Mesenchymal stem cell (in vitro differentiated cells and primary cell): ENCODE measurements at regions not wholly inside any gene's neighbourhood (a gene's known extent, or its start where the extent isn't known, plus 50 kb on each side); places are given as distances from the start of the nearest gene placed in this dataset.
"Not testable (repeated sequence)": the region's sequence is repeated elsewhere in the genome, so short reads cannot be mapped to it uniquely, and the experiment has no call there.

Source experiments
- DNase-seq: peaks from one replicate; pipeline ENCODE4 v3.0.0-alpha.2; 2013
- H2AFZ ChIP-seq: one replicate; pipeline ENCODE4 v1.6.1; 2013; ENCODE audit warnings: low read depth, mild to moderate bottlenecking, control low read depth, inconsistent platforms, low read length, moderate library complexity
- H2AK5ac ChIP-seq: 2 replicates; pipeline ENCODE4 v1.6.1; 2013; ENCODE audit warnings: low read length, moderate library complexity, mild to moderate bottlenecking, inconsistent platforms; ENCODE audit not compliant: severe bottlenecking
- H2BK120ac ChIP-seq: one replicate; pipeline ENCODE4 v1.6.1; 2013; ENCODE audit warnings: low read depth, mild to moderate bottlenecking, inconsistent platforms, low read length, moderate library complexity
- H2BK12ac ChIP-seq, 2 experiments: one replicate each; pipeline ENCODE4 v1.6.1; 2013; ENCODE audit warnings: inconsistent platforms in 2 of 2, low read length in 2 of 2, mild to moderate bottlenecking in 2 of 2, moderate library complexity in 2 of 2, control low read depth in 1 of 2
- H2BK15ac ChIP-seq: one replicate; pipeline ENCODE4 v1.6.1; 2013; ENCODE audit warnings: mild to moderate bottlenecking, low read depth, inconsistent platforms; ENCODE audit not compliant: poor library complexity, severe bottlenecking
- H2BK5ac ChIP-seq: 2 replicates; pipeline ENCODE4 v1.6.1; 2013; ENCODE audit warnings: low read depth, mild to moderate bottlenecking, low read length, control low read depth, inconsistent platforms; ENCODE audit not compliant: poor library complexity, severe bottlenecking
- H3K14ac ChIP-seq, 2 experiments: one replicate each; pipeline ENCODE4 v1.6.1; 2013; ENCODE audit warnings: inconsistent platforms in 2 of 2, low read length in 2 of 2, control low read depth in 1 of 2, mild to moderate bottlenecking in 1 of 2, moderate library complexity in 1 of 2
- H3K18ac ChIP-seq, 2 experiments: one replicate each; pipeline ENCODE4 v1.6.1; 2013; ENCODE audit warnings: inconsistent platforms in 2 of 2, low read length in 2 of 2, control low read depth in 1 of 2, low read depth in 1 of 2, mild to moderate bottlenecking in 1 of 2
- H3K23ac ChIP-seq, 2 experiments: one replicate each; pipeline ENCODE4 v1.6.1; 2013; ENCODE audit warnings: inconsistent platforms in 2 of 2, low read length in 2 of 2, mild to moderate bottlenecking in 2 of 2, moderate library complexity in 2 of 2, control low read depth in 1 of 2
- H3K27ac ChIP-seq: 2 replicates; pipeline ENCODE4 v1.5.1; 2013; ENCODE audit warnings: mild to moderate bottlenecking, moderate library complexity, low read length, control low read depth, inconsistent platforms; ENCODE audit not compliant: poor library complexity, severe bottlenecking
- H3K27me3 ChIP-seq, 2 experiments: 2 replicates each; pipeline versions ENCODE4 v1.6.1 to v1.7.0; 2013; ENCODE audit warnings: low read length in 2 of 2, mild to moderate bottlenecking in 2 of 2, moderate library complexity in 2 of 2, control low read depth in 1 of 2, inconsistent platforms in 1 of 2; ENCODE audit not compliant: control insufficient read depth in 1 of 2, insufficient read depth in 1 of 2
- H3K36me3 ChIP-seq, 2 experiments: 2 replicates each; pipeline versions ENCODE4 v1.6.1 to v1.7.0; 2013; ENCODE audit warnings: low read length in 2 of 2, control low read depth in 1 of 2, inconsistent platforms in 1 of 2, low read depth in 1 of 2, mild to moderate bottlenecking in 1 of 2; ENCODE audit not compliant: insufficient read depth in 2 of 2, control insufficient read depth in 1 of 2
- H3K4ac ChIP-seq, 2 experiments: one replicate each; pipeline ENCODE4 v1.6.1; 2013; ENCODE audit warnings: inconsistent platforms in 2 of 2, low read length in 2 of 2, mild to moderate bottlenecking in 2 of 2, moderate library complexity in 2 of 2, control low read depth in 1 of 2, low read depth in 1 of 2
- H3K4me1 ChIP-seq: 2 replicates; pipeline ENCODE4 v1.6.1; 2013; ENCODE audit warnings: low read depth, low read length, control low read depth; ENCODE audit not compliant: control insufficient read depth, insufficient read depth
- H3K4me2 ChIP-seq: 2 replicates; pipeline ENCODE4 v1.6.1; 2013; ENCODE audit warnings: low read length, mild to moderate bottlenecking, inconsistent platforms; ENCODE audit not compliant: poor library complexity, severe bottlenecking
- H3K4me3 ChIP-seq, 2 experiments: 2 replicates each; pipeline versions ENCODE4 v1.5.1 to v1.7.0; 2013; ENCODE audit warnings: low read length in 2 of 2, mild to moderate bottlenecking in 2 of 2, control low read depth in 1 of 2, low read depth in 1 of 2; ENCODE audit not compliant: insufficient read depth in 1 of 2
- H3K79me1 ChIP-seq: replicated peaks from 2 replicates; pipeline ENCODE4 v1.6.1; 2013; ENCODE audit warnings: mild to moderate bottlenecking, control low read depth, low read length, inconsistent platforms; ENCODE audit not compliant: poor library complexity, severe bottlenecking
- H3K9ac ChIP-seq: 2 replicates; pipeline ENCODE4 v1.7.0; 2013; ENCODE audit warnings: mild to moderate bottlenecking, low read length, moderate library complexity
- H3K9me3 ChIP-seq: 2 replicates; pipeline ENCODE4 v1.7.0; 2013; ENCODE audit warnings: mild to moderate bottlenecking, low read length; ENCODE audit not compliant: control insufficient read depth
- H4K8ac ChIP-seq: one replicate; pipeline ENCODE4 v1.6.1; 2013; ENCODE audit warnings: inconsistent platforms, mild to moderate bottlenecking, low read length, moderate library complexity
- H4K91ac ChIP-seq: one replicate; pipeline ENCODE4 v1.6.1; 2013; ENCODE audit warnings: mild to moderate bottlenecking, low read length, inconsistent platforms
- WGBS: methylation state at CpG from one replicate; pipeline ENCODE4 v1.1.7; 2013; ENCODE audit warnings: mixed read lengths; 5-methylcytosine and 5-hydroxymethylcytosine counted together

GRCh38 chr10:83517456-83517855, 621.9 kb upstream of the GHITM start:
- Histone ChIP-seq H3K23ac (no peak overlapping the region), H4K8ac (no peak overlapping the region), H2BK15ac (no peak overlapping the region), H3K14ac (no peak overlapping the region), H2BK5ac (no peak overlapping the region), H3K9ac (no peak overlapping the region), H2BK12ac (no peak overlapping the region), H4K91ac (no peak overlapping the region), H3K4me3 (no peak overlapping the region), H3K18ac (no peak overlapping the region), H3K79me1 (no peaks in the 10 kb centered on the region), H3K27ac (no peak overlapping the region), H3K9me3 (no peaks in the 10 kb centered on the region), H2AK5ac (no peak overlapping the region), H2AFZ (no peak overlapping the region), H2BK120ac (no peak overlapping the region), H3K27me3 (no peaks in the 10 kb centered on the region), H3K4ac (no peak overlapping the region), H3K36me3 (no peaks in the 10 kb centered on the region), H3K4me2 (no peak overlapping the region), H3K4me1 (peaks cover 1% of the 10 kb centered on the region)
- no peak for DNase-seq
- no CpG with 5 or more reads among the region's 1 CpG for WGBS

GRCh38 chr10:83518779-83519178, 620.5 kb upstream of the GHITM start:
- H3K4me2 ChIP-seq = no peak overlapping the region
- no peak overlapping the region for H2BK12ac ChIP-seq
- H3K27ac ChIP-seq = no peak overlapping the region
- H3K36me3 ChIP-seq = no peaks in the 10 kb centered on the region
- no peak overlapping the region for H3K14ac ChIP-seq
- H3K4me1 ChIP-seq = peaks cover 1% of the 10 kb centered on the region
- H3K18ac ChIP-seq = no peak overlapping the region
- peak overlapping the region; percentile 94 for H2AK5ac ChIP-seq
- no peak overlapping the region for H3K9ac ChIP-seq
- no peak for DNase-seq
- no peak overlapping the region for H4K8ac ChIP-seq
- H2BK15ac ChIP-seq = no peak overlapping the region
- 93% methylated on average over 4 of the region's 4 CpGs for WGBS
- no peak overlapping the region for H2AFZ ChIP-seq
- H3K23ac ChIP-seq = no peak overlapping the region
- no peak overlapping the region for H2BK120ac ChIP-seq
- no peaks in the 10 kb centered on the region for H3K79me1 ChIP-seq
- no peak overlapping the region for H4K91ac ChIP-seq
- H3K9me3 ChIP-seq = no peaks in the 10 kb centered on the region
- no peaks in the 10 kb centered on the region for H3K27me3 ChIP-seq
- no peak overlapping the region for H3K4me3 ChIP-seq
- no peak overlapping the region for H3K4ac ChIP-seq
- peak overlapping the region; percentile 75 for H2BK5ac ChIP-seq

DNA sequence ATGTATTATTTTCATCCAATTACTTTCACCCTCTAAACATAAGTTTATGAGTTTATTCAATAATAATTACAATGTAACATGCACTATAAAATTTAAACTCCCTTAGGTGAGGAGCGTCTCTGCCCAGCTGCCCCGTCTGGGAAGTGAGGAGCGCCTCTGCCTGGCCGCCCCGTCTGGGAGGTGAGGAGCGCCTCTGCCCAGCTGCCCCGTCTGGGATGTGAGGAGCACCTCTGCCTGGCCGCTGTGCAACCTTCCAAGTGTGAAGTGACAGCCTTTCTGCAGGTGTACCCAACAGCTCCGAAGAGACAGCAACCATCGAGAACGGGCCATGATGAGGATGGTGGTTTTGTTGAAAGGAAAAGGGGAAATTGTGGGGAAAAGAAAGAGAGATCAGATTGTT, 618.9 kb upstream of the GHITM start:
- H3K9ac ChIP-seq, H3K14ac ChIP-seq, H3K4me3 ChIP-seq, H3K4ac ChIP-seq, H4K8ac ChIP-seq, H3K79me1 ChIP-seq, DNase-seq, H3K9me3 ChIP-seq, H2BK15ac ChIP-seq, H3K27me3 ChIP-seq, H3K18ac ChIP-seq, H4K91ac ChIP-seq, H2BK120ac ChIP-seq, H3K23ac ChIP-seq, H2AFZ ChIP-seq, H3K27ac ChIP-seq, H2AK5ac ChIP-seq, H3K36me3 ChIP-seq, H3K4me2 ChIP-seq, H2BK12ac ChIP-seq, H2BK5ac ChIP-seq, H3K4me1 ChIP-seq: not testable (repeated sequence)
- WGBS = 87% methylated on average over 7 of the region's 11 CpGs

DNA sequence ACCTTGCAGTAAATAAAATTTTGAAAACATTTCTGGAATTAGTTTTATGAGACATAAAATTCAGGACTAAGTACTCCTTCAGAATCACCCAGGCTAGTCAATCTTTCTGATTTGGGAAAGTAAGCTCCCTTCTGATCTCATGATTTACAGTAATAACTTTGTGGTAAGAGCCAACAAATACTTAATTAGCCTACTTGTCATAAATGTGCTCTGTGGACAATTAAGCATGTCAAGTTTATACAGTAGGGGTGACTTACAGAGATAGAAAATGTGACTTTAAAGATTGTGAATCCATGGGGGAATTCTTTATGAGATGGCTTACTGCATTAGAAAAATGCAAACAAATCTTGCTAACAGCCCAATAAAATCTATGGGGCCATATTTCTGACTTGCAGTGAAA, 616.9 kb upstream of the GHITM start:
- DNase-seq = no peak
- Histone ChIP-seq H2BK5ac (peak overlapping the region; percentile 79), H3K9me3 (peaks cover 11% of the 10 kb centered on the region), H3K4ac (no peak overlapping the region), H3K27me3 (no peaks in the 10 kb centered on the region), H3K14ac (no peak overlapping the region), H4K8ac (no peak overlapping the region), H3K18ac (no peak overlapping the region), H2AFZ (no peak overlapping the region), H2AK5ac (no peak overlapping the region), H2BK15ac (no peak overlapping the region), H3K4me1 (peaks cover 1% of the 10 kb centered on the region), H2BK120ac (no peak overlapping the region), H3K79me1 (no peaks in the 10 kb centered on the region), H3K36me3 (peaks cover 0 to 5% of the 10 kb centered on the region in 2 experiments), H3K27ac (peak overlapping the region; percentile 99), H4K91ac (no peak overlapping the region), H3K23ac (no peak overlapping the region), H3K4me2 (no peak overlapping the region), H3K4me3 (no peak overlapping the region), H3K9ac (no peak overlapping the region), H2BK12ac (no peak overlapping the region)
